ENCODE measurements at regions not wholly inside any gene's neighbourhood (a gene's known extent, or its start where the extent isn't known, plus 50 kb on each side); places are given as distances from the start of the nearest gene placed in this dataset.

GRCh38 chr1:105137543-105138457, 1388.1 kb downstream of the AMY1C start:
- TF ChIP-seq CTCF (IDR thresholded peaks at IDR 0.05): no peak
- no peak for TF ChIP-seq POLR2A (IDR thresholded peaks at IDR 0.05)
- TF ChIP-seq POLR2AphosphoS5 (IDR thresholded peaks at IDR 0.05; ENCODE audit: insufficient read depth in 1 of 2, low read depth in 1 of 2): no peak
